NB4 (cell line): ENCODE measurements at regions not wholly inside any gene's neighbourhood (a gene's known extent, or its start where the extent isn't known, plus 50 kb on each side); places are given as distances from the start of the nearest gene placed in this dataset.

Experiments
- CTCF ChIP-seq: IDR thresholded peaks from one replicate; pipeline ENCODE4 v1.5.1; 2012; ENCODE audit warnings: low read depth, low read length
- MAX ChIP-seq: IDR thresholded peaks from 2 replicates; pipeline ENCODE4 v1.6.1; 2011; ENCODE audit warnings: low read depth, low read length
- MYC ChIP-seq: IDR thresholded peaks from 2 replicates; pipeline ENCODE4 v1.6.1; 2011; ENCODE audit warnings: low read depth, low read length
- POLR2A ChIP-seq: IDR thresholded peaks from 2 replicates; pipeline ENCODE4 v1.6.1; 2011; ENCODE audit warnings: mild to moderate bottlenecking; ENCODE audit not compliant: insufficient read length; ENCODE audit errors: extremely low read depth

GRCh38 chr13:84645196-84646012 is 763.1 kb upstream of the SLITRK1 start:
- no peak for TF ChIP-seq CTCF
- no peak for TF ChIP-seq POLR2A
- TF ChIP-seq MAX = no peak
- TF ChIP-seq MYC = no peak
